ENCODE measurements at regions not wholly inside any gene's neighbourhood (a gene's known extent, or its start where the extent isn't known, plus 50 kb on each side); places are given as distances from the start of the nearest gene placed in this dataset.
"Not testable (repeated sequence)": the region's sequence is repeated elsewhere in the genome, so short reads cannot be mapped to it uniquely, and the experiment has no call there.

DNA sequence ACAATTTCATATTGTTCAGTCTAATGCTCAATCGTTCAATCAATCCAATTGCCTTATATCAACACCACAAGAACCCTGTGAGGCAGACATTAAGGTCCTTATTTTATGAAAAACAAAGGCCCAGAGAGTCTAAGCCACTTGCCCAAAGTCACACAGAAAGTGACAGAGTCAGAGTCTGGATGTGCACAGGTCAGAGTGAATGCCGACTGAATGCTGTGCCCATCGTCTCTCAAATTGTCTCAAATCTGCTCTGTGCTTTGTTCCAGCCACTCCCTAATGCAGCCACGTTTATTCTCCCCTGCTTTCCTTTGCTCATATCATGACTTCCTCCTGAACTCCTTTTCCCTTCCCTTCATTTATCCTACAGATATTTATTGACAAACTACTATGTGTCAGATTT, 558.3 kb downstream of the MATN1 start:
- DNase-seq = no peak

DNA sequence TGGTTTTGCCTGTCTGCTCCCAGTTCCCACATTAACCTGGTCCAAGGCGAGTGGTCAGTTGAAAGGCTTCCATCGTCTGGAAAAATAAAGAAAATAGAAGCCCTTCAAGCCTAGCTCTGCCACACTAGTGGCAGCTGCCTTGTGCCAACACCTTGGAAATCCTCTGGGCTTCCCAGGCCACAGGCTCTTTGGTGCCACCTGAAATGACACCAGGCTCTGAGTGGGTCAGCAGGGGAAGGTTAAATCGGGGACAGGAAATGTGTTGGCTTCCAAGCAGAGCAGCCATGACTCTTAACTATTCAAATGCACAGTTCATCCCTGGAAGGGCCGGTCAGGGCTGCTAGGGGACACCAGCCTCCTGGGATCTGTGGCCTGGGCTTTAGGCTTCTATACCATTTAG, 558.7 kb downstream of the MATN1 start:
- DNase-seq = no peak

DNA sequence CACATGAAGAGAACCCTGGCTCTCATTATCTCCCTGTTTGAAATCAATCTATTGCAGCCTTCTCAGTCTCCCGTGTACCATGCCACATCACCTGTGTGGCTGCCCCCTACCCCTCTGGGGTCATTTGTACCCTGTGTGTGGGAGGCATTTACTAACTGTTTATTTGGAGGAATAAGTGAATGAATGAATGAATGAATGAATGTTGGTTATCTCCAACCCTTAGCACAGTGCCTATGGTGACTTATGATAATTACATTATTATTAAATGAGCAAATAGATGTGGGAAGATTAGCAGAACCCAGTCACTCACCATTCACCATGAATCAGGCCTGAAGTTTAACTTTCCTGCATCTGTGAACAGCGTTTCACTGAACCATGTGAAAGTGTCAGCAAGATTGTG, 560.8 kb downstream of the MATN1 start:
- no peak for DNase-seq

DNA sequence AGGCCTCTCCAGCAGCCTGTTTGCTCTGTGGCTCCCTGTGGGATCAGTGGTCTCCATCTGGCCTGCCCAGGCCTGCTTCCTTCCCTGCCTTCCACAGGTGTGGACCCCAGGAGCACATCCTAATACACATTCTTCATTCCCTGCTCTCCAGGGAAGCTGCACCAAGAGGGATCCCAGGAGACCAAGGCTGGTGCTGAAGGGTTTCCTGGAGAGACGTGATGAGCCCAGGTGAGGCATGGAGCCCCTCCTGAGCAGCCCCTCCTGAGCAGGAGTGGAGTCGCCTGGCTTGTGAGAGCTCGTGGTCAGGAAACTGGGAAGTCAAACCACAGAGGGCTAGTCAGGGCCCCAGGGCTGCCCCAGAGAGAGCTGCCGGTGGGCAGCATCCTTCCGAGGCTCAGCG, 561.4 kb downstream of the MATN1 start:
- no peak for DNase-seq

DNA sequence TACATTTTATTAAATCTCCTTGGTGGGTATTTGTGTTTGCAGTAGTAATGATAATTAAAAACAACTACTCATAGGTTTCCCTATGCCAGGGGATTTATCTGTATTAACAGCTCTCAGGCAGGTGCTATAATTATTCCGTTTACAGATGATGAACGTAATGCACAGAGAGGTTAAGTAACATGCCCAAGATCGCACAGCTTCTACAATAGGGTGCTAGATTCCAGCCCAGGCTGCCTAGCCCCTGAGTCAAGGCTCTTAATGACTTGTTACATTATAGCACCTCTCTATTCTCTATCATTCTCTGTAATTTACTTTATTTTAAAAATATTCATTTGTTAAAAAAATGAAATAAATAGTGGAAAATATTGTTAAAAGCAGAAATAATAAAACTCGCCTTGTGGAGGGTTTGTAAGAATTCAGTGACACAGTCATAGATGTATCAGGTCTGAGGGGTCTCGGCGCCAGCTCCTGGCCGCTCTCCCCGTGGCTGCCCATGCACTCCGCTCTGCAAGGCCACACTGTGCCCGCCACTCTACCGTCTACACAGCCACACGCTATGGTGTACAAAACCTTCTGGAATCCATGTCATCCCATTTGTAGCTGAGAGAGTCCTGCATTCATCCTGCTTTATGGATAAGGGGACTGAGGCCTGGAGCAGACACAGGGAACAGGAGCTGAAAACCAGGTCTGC, 562.2 kb downstream of the MATN1 start:
- no peak for DNase-seq

DNA sequence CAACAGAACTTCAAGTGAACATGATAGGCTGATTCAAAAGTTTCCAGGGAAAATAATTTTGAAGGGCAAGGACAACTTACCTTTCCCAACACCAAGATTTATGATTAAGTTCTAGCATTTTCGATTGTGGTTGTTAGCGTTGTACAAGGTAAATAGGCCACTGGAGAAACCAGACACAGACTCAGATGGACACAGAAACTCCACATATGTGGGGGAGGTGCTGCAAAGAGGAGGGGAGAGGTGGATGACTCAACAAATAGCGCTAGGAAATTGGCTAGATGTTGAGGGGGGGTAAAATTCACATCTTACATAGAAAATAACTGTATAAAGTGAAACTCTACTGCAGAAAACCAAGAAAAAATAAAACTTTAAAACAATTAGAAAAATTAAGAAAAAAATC, 564.4 kb downstream of the MATN1 start:
- DNase-seq = no peak

DNA sequence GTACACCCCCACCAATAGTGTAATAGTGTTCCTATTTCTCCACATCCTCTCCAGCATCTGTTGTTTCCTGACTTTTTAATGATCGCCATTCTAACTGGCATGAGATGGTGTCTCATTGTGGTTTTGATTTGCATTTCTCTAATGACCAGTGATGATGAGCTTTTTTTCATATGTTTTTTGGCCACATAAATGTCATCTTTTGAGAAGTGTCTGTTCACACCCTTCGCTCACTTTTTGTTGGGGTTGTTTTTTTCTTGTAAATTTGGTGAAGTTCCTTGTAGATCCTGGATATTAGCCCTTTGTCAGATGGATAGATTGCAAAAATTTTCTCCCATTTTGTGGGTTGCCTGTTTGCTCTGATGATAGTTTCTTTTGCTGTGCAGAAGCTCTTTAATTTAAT, 567.7 kb downstream of the MATN1 start:
- DNase-seq = not testable (repeated sequence)

DNA sequence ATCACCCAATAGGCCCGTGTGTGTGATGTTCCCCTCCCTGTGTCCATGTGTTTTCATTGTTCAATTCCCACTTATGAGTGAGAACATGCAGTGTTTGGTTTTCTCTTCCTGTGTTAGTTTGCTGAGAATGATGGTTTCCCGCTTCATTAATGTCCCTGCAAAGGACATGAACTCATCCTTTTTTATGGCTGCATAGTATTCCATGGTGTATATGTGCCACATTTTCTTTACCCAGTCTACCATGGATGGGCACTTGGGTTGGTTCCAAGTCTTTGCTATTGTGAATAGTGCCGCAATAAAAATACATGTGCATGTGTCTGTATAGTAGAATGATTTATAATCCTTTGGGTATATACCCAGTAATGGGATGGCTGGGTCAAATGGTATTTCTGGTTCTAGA, 568.1 kb downstream of the MATN1 start:
- not testable (repeated sequence) for DNase-seq

DNA sequence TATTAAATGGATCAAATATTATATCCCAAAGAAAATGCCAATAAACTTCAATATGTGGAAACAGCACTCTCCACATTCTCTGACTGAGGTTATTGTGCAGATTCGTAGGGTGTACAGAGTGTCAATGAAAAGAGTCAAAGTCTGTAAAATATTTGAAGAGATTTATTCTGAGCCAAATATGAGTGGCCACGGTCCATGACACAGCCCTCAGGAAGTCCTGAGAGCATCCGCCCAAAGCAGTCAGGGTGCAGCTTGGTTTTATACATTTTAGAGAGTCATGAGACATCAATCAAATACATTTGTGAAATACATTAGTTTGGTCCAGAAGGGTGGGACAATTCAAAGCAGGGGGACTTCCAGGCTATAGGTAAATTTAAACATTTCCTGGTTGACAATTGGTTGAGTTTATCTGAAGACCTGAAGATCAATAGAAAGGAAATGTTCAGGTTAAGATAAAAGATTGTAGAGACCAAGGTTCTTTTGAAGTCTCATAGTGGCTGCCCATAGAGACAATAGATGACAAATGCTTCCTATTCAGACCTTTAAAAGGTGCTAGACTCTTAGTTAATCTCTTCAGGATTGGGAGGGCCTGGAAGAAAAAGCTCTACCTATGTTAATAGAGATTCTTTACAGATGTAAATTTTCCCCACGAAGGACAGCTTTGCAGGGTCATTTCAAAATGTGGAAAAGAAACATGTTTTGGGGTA, 569.5 kb downstream of the MATN1 start:
- no peak for DNase-seq

DNA sequence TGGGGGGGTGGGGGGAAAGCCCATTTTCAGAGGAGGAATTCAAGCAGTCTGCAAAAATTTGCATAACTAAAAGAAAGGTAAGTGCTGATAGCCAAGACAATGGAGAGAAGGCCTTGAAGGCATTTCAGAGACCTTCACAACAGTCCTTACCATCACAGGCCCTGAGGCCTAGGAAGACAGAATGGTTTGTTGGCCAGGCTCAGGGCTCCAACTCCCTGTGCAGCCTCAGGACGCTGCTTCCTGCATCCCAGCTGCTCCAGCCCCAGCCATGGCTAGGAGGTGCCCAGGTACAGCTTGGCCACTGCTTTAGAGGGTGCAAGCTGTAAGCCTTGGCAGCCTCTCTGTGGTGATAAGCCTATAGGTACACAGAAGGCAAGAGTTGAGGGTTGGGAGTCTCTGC, 571.6 kb downstream of the MATN1 start:
- no peak for DNase-seq

DNA sequence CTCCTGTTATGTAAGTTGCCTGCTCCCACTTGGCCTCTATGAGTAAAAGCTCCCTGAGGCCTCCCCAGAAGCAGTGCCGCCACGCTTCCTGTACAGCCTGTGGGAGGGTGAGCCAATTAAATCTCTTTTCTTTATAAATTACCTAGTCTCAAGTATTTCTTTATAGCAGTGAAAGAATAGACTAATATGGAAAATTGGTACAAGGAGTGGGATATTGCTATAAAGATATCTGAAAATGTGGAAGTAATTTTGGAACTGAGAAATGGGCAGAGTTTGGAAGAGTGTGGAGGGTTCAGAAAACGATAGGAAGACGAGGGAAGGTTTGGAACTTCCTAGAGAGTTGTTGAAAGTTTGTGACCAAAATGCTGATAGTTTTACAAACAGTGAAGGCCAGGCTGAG, 572.3 kb downstream of the MATN1 start:
- no peak for DNase-seq

DNA sequence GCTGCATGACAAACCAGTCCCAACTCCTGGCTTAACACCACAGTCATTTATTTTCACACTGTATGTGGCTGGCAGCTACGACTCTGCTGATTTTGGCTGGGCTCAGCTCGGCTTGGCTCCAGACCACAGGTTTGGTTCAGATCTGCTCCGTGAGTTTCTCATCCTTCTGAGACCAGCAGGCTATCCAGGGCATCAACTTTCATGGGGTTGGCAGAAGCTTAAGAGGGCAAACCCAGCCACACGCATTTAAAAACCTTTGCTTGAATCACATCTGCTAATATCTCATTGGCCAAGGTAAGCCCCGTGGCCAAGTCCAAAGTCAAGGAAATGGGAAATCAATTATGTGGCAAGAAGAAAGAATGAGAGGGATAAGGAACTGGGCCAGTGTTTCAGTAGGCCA, 574.2 kb downstream of the MATN1 start:
- DNase-seq = no peak

DNA sequence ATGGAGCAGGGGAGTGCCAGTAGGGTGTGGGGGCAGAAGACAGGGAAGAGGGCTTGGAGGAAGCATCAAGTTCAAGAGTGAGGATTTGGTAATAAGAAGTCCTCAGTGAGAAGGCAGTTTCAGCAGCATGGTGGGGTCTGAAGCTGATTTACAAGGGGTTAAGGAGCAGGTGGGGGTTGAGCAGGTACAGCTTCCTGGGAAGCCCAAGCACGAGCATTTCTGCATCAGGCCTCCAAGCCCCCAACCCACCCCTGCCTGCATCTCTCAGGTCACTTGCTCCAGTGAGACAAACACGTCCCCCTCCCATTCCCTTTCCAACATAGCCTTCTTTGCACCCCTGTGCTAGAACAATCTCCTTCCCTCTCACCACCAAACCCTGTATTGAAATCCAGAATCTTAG, 574.7 kb downstream of the MATN1 start:
- no peak for DNase-seq

DNA sequence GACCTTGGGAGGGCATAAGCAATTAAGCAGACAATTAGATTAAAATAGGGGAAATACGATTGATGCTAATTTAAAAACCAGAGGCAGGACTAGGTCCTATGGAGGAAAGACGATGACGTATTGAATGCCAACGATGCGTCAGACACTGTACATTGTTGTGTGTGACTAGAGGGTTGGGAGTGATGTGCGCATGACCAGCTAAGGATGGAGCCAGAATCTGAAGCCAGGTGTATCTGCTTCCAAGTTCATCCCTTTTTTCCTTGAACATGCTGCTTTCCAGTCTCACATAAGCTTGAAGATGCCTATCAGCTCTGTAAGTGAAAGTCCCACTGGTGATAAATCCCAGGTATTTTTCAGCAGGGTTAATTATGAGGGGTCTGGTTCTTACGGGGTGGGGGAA, 576.2 kb downstream of the MATN1 start:
- no peak for DNase-seq

DNA sequence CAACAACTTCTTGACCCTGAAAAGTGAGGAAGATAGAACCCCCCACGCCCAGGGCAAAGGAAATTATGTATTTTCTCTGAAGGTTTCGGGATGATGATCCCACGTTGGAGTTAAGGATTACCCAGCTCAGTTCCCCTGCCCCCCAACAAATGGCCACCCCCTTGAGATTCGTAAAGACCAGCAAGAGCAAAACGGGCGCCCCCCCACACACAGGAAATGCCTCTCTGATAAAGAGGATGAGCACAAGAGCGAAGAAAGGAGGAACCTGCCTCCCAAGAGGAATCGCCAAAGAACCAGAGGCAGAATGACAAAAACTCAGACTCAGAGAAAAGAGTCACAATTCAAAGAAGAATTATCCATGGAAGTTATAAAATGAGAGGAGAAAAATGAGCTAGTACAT, 576.9 kb downstream of the MATN1 start:
- no peak for DNase-seq

DNA sequence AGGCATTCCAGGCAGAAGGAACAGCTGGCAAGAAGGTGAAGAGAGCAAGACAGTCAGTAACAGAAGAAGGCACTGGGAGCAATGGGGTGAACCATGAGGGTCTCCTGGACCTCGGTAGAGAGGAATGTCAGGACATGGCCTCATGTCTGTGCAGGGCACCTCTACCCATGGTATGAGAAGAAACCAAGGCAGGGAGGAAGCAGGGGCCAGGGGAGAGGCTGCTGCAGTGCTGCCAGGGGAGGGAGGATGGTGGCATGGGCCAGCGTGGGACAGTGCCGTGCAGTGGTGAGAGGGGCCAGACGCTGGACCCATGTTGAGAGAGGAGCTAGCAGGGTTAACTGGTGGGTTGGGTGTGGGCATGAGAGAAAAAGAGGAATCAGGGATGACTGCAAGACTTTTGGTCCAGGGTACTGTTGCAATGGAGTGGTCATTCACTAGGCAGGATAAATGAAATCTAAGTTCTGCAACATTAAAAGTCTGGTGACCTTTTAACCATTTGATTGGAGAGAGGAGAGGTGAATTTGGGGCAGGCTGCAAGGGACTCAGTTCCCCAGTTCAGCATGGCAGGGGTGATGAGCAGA, 577.6 kb downstream of the MATN1 start:
- DNase-seq = no peak

DNA sequence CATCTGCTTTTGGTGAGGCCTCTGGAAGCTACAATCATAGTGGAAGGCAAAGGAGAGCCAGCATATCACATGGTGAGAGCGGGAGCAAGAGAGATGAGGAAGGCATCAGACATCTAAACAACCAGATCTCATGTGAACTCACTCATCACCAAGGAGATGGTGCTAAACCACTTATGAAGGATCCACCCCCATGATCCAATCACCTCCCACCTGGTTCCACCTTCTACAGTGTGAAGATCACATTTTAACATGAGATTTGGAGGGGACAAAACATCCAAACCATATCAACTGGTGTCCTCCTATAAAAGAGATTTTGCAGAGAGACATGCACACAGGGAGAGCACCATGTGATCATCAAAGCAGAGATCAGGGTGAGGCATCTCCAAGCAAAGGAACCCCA, 578.6 kb downstream of the MATN1 start:
- DNase-seq = no peak

DNA sequence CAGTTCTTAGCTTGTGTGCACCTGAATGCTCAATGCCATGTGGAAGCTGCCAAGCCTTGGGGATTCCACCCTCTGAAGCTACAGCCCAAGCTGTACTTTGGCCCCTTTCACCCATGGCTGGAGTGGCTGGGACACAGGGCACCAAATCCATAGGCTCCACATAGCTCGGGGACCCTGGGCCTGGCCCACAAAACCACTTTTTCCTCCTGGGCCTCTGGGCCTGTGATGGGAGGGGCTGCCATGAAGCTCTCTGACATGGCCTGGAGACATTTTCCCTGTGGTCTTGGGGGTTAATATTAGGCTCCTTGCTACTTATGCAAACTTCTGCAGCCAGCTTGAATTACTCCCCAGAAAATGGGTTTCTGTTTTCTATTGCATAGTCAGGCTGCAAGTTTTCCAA, 579.9 kb downstream of the MATN1 start:
- DNase-seq = no peak

DNA sequence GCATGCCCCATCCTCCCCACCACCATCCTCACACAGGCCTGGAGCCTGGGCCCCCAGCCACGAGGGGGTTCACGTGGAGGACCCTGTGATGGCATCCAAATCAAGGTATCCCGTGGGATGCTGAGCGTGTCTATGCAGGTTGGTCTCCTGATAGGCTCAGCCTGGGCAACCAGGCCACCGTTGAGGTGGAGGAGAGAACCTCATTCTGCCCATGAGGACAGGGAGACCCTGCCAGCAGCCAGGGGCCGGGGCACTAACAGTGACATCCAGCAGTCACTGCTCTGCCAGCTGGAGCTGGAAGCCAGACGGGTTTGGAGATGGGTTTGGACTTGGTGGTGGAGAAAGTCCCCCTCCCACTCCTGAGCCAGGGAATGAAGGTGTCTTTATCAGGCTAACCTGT, 582.8 kb downstream of the MATN1 start:
- no peak for DNase-seq

DNA sequence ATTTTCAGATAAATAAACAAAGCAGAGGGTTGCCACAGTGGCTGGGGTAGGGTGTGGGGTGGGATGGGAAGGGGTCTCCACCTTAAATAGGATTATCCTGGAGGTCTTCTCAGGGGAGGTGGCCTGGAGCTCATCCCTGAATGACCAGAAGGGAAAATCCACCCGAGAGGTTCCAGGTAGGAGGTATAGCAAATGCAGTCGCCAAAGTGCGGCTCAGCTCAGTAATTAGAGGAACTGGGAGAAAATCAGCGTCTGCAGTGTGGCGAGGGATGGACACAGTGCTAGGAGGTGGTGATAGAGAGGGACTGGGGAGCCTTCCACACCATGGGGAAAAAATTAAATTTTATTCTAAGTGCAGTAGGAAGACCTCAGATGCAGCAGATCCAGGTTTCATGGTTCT, 584.5 kb downstream of the MATN1 start:
- no peak for DNase-seq

DNA sequence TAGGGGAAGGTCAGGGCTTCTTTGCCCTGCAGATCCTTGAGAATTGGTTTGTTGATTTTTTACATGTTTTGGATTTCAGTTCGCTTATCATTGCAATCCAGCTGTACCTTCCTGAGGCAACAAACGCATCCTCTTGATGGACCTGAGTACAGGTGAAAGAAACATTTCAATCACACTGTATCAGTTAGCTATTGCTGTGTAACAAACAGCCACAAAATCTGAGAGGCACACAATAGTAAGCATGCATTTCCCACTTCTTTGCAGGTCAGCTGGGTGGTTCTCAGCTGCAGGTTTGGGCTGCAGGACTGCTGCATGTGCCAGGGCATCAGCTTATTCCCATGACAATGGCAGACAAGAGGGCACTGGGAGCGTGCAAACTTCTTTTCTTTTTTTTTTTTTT, 586.4 kb downstream of the MATN1 start:
- DNase-seq = no peak

DNA sequence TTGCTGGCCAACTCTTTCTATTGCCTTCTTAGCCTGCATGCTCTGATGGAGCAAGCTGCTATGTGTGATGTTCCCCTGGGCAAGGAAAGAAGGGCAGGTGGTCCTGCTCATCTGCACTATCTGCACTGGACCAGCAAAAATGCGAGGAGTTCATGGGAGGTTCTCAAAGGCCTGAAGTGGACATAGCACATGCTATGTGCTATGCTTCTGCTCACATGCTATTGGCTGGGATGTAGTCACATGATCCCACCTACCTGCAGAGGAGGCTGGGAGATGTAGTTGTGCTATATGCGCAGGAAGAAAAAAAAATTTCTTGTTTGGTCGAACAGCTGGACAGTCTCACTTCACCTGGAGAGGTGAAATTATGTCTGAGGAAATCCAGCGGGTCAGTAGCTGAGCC, 587.7 kb downstream of the MATN1 start:
- DNase-seq = no peak

DNA sequence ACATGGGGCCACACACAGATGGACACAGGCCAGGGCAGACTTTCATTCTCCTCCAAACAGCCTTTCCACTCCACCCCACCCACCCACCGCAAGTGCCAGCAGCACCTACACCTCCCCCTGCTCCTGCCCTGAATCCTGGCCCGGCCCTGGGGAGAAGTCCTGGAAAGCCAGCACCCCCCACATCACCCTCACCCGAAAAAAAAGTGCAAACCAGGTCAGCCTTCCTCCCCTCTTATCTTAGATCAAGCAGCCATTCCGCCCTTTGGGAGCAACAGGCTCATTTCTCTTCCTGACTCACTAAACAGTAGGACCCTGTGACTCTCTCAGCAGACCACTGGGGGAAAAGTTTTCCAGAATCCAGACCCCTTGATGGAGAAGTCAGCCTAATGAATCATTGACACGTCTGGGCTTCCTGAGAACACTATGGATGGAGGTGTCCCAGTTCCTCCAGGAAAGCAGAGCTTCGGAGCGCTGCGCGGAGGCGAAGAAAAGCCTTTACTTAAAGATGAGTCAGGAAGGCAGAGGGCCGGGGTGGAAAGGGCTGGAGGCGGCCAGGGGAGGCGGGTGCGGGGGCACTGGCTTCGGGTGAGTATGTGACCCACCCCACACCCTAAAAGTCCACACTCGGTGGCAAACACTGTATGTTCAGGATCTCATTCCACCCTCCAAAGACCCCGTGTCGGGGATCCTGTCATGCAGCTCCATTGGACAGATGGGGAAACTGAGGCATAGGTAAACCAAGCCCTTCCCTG, 588.7 kb downstream of the MATN1 start:
- no peak for DNase-seq
